HG03521 (cell line): ENCODE measurements at regions not wholly inside any gene's neighbourhood (a gene's known extent, or its start where the extent isn't known, plus 50 kb on each side); places are given as distances from the start of the nearest gene placed in this dataset.

Source experiments
- ATAC-seq: cut with Tn5 transposase; IDR thresholded peaks from one replicate; pipeline ENCODE4 v1.9.1; 2021; ENCODE audit warnings: mild to moderate bottlenecking, moderate library complexity; ENCODE audit not compliant: unreplicated experiment

DNA sequence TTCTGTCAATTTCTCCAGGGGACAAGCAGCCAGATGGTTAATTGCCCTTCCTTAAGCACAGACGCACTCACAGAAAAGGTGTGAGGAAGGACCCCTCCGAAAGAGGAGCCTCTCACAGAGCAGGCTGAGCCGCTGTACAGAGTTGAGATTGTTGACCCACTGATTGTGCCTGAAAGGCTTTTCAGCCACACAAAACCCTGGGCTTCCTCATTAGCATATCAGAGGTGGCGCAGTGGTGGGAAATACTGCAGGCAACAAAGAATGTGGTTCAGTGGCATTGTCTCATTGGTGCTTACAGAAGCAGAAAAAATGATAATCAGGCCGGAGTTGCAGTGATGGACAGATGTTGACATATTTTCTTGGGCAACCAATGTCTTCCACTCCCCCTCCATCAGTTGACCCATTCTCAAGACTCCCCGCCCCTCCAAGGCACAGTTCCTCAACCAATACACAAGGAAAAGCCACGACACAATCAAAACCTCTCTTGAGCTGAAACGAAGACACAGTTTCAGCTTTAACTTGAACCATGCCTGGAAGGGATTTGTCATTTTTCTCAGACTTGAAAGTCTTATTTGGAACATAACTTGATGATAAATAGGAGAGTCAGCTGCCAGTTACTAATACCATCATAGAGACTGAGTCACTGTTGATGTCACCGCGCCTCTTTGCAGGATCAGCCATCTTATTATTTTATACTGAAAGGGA, 53.1 kb downstream of the ATXN3L start:
- ATAC-seq: no peak

DNA sequence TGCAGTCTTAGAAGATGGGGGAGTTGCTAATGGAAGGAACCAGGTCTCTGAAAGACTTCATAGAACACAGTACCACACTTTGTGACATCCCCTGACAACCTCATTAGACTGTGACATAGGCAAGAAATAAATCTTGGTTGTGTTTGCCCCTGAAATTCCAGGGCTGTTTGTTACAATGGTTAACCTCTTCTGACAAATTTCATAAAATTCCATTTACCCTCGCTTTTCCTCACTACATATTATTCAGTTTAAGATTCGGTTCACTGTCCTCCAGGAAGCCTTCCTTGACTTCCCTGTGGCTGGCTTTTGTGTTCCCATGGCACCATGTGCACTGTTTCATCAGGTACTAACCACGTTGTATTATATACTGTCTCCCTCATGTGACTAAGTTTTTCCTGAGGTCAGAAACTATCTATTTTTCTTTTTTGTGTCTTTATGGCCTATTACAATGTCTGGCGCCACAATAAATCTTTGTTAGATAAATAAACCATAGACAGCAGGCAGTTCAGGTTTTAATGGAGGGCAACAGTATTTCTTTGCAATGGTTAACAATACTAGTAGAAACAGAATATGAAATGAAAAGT, 54.2 kb downstream of the ATXN3L start:
- ATAC-seq: no peak

DNA sequence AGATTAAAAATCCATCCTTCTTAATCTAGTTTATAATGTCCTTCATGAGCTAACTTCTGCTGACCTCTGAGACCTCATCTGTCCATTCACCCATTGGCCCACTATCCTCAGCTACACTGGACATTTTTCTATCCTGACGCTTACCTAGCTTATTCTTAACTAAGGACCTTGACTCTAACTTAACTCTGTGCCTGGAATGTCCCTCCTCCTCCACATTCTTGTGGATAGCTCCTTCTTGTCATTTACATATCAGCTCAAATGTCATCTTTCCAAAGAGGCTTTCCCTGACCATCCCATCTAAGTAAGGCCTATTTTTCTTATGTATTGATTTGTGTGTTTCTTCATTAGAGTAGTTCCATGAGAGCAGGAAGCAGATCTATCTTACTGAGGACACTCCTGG, 54.7 kb downstream of the ATXN3L start:
- no peak for ATAC-seq

DNA sequence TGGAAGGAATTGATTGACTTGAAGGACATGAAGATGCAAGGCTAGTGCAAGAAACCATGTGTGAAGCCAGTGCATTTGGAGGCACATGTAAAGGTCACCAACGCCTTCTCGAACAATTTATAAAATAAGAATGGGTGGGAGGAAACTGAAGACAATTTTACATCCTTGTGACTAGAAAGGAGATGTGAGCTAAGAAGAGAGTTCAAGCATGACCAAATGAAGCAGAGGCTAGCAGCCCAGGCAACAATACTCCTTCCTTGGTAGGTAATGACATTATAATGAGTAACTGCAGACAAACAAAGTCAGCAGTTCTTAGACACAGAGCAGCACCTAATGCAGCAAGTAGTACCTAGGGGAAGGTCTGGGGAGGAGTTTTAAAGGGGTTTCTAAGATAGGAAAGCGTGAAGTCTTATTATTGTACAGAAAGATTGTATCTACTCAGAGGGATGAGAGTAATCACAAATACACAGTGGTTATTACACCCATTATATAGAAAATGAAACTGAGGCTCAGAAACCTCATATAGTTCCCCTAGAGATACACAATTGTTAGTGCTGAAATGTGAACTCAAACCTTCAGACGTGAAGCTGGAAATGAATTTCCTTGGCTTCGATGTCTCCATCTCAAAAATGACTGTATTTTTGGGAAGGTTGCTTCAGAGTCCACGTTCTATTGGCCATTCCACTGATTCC, 56.1 kb downstream of the ATXN3L start:
- ATAC-seq: peak; percentile 84

DNA sequence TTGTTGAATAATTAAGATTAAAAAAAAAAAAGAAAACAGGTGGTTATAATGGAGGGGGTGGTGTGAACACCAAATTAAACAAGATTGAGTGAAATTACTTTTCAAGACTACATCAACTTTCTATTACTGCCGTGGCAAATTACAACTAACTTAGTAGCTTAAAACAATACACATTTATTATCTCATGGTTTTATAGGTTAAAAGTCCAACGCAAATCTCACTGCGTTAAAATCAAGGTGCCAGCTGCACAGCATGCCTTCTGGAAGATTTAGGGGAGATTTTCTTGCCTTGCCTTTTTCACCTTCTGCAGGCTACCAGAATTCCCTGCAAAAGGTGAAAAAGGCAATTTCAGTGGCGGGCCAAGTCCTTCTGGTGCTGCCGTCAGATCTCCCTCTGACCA, 58.5 kb downstream of the ATXN3L start:
- ATAC-seq: no peak

DNA sequence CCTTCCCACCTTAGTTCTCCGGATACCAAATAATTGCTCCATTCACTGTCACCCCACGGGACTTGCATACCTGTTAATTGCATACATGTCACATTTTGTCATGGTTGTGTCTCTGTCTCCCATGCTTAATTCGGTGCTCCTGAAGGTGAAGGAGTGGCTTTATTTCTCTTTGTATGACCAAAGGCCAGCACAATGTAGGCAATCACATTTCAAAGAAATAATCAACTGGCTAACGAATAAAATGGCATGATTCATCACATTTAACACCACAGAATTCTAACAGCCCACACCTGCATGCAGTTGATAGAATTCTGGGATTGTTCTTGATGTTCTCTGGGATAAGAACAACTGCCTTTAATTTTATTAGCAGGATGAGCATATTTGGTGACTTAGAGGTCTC, 59.3 kb downstream of the ATXN3L start:
- no peak for ATAC-seq

DNA sequence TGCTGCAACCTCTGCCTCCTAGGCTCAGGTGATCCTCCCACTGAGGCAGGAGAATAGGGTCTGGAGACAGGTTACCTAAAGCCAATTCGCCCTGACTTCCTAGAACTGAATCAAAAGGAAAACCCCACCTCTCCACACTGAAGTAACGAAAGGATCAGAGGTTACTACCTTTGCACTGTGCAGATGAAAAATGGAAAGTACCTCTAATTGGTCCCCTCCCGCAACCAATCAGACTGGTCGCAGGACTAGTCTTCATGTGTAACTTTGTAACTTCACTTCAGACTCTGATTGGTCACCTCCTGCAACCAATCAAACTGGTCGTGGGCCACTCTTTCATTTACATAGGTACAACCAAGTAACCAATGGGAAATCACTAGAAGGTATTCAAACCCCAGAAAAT, 61.1 kb downstream of the ATXN3L start:
- ATAC-seq: no peak

DNA sequence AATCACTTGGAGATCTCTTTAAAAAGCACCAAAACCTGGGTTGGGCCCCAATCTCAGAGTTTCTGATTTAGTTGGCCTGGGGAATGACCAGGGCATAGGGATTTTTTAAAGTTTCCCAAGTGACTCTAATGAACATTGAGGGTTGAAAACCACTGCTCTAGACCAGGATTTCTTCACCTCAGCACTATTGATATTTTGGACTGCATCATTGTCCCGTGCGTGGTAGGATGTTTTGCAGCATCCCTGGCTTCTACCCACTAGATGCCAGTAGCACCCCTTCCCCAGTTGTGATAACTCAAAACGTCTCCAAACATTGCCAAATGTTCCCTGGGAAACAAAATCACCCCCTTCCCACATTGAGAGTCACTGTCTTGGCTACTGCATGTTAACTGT, 61.8 kb downstream of the ATXN3L start:
- no peak for ATAC-seq

DNA sequence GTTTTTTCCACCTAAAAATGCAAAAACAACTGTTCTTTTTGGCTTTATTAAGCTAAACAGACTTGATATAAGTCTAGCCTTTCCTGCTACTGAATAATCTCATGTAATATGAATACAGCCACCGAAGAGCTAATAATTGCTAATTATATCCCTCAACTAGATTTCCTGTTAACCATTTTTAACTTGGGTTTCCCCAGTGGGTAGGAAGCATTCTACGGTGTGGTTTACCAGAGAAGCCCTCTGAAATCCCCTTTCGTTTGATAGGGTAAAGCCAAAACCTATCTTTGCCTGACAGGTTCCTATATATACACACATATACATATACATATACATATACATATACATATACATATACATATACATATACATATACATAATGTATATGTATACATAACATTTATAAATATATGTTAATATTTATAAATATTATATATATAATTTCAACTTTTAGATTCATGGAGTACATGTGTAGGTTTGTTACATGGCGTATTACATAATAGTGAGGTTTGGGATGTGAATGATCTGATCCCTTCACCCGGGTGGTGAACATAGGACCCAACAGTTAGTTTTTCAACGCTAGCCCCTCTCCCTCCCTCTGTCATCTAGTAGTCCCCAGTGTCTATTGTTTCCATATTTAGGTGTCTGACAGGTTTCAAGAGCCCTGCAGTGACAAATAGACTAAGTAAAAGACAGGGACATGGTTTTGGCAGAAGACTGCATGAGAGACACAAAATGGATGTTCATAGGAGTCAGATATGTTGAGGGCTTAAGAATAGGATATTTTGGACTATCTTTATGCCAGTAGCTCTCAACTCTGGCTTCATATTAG, 62.4 kb downstream of the ATXN3L start:
- peak; percentile 47 for ATAC-seq

DNA sequence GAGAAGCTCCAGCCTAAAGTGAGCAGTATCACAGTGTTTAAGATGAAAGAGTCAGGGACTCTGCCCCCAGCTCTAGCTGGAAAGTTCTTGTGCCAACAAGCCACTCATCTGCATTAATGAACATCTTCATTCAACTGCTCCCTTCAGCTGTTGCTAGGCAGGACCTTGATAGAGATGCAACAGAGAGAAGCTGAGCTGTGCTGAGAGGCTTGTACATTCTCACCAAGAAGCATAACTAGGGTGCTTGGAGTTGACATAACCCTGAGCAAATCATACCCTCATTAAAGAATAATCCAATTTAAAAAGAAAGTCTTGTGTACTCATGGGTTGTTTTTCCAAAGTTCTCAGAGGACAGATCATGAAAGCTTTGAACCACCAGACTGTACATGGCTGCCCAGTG, 63.2 kb downstream of the ATXN3L start:
- peak; percentile 34 for ATAC-seq

DNA sequence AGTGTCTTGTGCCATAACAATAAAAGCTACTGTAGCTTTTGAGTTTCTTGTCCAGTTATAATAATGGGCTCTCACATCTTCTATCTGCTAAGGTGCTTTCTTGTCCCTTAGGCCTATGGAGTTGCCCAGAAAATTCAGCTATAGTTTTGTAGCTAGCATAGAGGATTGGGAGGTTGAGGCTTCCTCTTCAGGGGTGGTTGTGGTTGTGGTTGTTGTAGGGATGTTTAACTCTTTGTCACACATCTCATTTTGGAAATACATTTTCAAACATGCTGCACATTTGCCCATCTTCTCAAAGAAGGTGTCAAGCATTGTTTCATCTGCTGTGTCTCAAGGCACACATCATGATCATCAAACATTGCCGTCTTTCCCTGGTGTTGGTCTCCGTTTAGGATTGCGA, 65.0 kb downstream of the ATXN3L start:
- ATAC-seq: no peak

DNA sequence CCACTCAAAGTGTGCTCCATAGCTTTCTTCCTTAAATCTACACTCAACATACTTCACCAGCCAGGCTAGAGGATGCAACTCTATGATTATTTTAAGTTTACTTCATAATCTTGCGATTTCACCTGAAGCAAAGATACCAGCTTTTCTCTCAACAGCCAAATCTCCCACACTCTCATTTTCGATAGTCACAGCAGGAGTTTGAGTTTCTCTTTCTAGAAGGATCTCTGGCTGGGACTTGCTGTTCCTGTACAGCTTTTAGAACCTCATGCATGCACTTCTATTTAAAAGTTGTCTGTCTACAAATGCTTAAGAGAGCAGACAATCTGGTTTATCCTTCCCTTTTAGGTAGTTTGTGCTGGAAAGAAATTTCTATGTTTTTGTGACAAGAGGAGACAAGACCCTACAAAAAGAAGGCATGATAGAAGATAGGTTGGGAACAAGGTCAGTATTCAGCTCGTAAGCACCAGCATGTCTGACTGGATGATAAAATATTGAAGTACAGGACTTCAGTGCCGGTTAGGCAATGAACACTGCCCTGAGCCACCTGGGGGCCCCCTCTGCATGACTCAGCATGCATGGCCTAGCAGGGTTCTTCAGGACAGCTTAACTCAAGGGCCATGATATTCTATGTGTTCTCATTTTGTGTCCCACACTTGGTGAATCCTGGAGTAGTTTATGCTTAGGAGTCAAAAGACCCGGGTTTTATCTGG, 65.6 kb downstream of the ATXN3L start:
- ATAC-seq: peak; percentile 46

DNA sequence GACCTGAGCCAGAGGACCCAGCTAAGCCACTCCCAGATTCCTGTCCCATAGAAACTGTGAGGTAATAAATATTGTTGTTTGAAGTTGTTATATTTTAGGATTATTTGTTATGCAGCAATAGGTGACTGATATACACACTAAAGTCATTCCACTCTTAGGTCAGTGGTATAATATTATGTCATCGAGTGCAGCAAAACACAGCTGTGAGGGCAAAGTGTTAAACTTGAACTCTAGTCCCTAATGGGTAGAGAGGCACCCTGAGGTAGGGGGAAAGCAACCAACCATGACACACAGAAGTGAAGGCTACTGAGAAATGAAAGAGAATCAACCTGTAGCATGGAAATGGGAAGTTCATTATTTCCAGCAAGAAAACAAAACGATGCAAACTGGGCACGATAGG, 66.6 kb downstream of the ATXN3L start:
- ATAC-seq: no peak

DNA sequence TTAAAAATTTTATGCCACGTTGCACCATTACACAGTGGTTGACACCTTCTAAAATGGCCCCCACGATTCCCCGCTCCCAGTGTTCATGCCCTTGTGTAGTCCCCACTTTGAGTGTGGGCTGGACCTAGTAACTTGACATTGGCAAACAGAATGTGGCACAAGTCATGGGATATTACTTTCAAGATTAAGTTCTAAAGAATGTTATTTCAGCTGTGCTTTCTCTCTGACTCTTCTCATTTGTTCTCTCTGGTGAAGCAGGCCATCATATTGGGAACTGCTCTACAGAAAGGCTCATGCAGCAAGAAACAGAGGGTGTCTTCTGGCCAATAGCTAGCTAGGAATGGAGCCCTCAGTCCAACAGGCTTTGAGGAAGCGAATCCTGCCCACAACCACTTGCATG, 67.1 kb downstream of the ATXN3L start:
- no peak for ATAC-seq

DNA sequence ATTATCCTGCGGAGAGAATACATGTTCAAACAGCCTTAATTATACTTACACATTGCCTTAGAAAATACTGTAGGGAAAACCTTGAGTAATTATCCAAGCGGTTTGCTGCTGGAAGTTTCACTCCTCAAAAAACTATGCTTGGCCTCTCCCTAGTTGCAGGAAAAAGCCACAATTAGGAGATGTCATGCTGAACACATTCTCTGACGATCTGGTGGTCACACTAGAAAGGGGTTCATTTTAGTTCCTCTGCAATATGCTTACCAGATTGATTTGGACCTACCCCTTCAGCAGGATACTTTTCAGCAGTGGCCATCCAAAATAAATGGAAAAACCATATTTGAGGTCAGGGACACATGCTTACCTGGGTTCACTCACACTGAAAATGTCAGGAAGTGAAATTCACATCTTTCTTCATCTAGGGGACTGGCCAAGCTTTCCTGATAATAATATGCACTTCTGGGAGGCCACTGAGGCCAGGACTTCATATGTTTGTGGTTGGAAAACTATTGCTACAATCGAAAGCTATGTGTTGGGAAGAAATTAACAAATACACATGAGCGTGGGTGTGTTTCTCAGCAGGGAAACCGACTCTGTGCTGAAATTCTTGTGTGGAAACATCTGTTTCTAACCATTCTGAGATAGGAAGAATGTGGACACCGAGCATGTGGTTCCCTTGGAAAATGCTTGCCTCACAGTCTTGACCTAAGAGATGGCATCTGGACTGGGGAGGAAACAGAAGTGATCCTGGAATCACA, 68.8 kb downstream of the ATXN3L start:
- no peak for ATAC-seq

DNA sequence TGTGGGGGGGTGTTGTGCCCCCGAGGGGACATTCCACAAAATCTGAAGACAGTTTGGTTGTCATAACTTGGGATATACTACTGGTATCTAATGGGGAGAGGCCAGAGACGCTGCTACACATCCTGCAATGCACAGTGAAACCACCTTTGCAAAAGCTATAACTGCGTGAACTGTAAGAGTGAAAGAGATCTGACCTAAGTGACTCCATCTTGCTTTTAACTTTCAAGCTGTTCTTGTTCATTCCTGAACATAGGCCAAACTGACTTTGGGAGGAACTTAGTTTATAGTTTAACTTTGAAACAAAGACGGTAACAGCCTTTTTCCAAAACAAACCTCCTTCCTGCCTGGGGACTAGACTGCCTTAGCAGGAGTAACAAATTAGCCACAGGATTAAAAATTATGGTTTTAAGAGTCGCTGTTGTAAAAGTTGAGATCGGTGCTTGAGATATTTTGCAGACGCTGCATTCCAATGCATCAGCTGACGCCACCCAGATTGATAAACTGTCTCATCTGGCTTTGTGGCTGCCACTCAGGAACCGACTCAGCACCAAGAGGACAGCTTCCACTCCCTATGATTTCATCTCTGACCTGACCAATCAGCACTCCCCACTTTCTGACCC, 70.9 kb downstream of the ATXN3L start:
- no peak for ATAC-seq

DNA sequence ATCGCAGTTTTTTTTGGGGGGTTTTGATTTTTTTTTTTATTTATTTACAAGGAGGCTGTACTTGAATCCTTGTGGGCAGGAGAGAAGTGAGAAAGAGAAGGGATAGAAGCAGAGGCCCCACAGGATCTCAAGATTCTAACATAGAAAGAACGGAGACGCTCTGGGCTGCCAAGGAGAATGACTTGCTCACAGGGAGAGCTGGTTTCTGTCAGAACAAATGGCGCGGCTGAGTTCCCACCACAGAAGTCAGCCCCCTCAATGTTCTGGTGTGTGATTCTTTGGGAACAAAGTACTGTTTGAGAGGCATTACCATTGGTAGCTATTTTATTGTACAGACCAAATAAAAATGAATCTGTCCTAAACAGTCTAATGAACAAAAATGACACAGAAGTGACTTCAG, 80.6 kb downstream of the ATXN3L start:
- no peak for ATAC-seq

DNA sequence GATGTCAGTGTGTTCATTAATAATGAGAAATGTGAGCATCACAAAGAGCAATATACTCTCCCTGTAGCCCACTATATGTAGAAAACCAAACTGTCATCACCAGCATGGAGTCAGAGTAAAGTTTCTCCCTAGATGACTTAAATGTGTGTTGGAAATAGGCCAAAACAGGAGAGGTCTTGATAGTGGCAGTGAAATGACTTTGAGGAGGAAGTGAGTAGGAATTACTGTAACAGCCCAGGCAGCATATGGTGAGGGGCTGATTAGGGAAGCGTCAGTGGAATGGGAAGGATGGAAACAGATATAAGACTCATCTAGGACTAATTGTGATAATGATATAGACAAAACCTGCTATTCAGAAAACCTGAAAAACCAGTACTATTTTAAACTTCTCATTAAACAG, 83.9 kb downstream of the ATXN3L start:
- no peak for ATAC-seq

DNA sequence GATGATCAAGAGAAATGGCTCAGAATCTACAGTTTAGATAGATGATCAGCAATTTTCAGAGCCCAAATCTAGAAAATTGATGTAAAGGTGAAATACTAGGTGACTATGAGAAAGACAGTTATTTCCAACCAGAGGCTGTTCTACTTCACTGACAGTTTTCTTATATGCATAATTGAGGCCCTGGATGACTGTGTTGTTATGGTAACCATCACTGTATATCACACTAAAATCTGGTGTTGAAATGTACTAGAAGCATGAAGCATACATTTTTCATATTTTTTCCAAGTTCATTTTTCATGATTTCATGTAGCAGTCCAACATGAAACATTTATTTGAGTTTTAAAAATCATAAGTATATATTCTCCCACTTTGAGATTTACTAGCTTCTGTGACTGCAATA, 87.4 kb downstream of the ATXN3L start:
- no peak for ATAC-seq

DNA sequence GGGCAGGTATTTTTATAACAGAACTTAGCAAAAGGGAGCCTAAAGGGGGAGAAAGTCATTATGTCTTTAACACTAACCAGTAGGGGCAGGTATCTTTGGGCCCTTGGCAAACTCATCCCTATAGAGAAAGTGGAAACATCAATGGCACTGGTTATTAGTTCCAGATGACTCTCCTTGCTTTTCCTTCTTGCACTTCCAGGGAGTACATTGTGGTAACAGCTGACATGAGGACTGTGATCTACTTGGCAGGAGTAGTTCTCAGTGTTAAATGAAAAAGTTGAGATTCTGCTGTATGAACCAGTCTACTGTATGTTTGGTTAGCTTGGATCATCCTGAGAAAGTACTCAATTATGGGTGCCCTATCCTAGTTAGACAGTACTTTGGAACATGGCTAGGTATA, 93.6 kb downstream of the ATXN3L start:
- no peak for ATAC-seq
